ENCODE measurements at regions not wholly inside any gene's neighbourhood (a gene's known extent, or its start where the extent isn't known, plus 50 kb on each side); places are given as distances from the start of the nearest gene placed in this dataset. TPM values are rescaled to one million over a fixed set of nuclear protein-coding genes. Genes with fewer than 3 reads are reported as not detected.
"Not testable (repeated sequence)": the region's sequence is repeated elsewhere in the genome, so short reads cannot be mapped to it uniquely, and the experiment has no call there.

DNA sequence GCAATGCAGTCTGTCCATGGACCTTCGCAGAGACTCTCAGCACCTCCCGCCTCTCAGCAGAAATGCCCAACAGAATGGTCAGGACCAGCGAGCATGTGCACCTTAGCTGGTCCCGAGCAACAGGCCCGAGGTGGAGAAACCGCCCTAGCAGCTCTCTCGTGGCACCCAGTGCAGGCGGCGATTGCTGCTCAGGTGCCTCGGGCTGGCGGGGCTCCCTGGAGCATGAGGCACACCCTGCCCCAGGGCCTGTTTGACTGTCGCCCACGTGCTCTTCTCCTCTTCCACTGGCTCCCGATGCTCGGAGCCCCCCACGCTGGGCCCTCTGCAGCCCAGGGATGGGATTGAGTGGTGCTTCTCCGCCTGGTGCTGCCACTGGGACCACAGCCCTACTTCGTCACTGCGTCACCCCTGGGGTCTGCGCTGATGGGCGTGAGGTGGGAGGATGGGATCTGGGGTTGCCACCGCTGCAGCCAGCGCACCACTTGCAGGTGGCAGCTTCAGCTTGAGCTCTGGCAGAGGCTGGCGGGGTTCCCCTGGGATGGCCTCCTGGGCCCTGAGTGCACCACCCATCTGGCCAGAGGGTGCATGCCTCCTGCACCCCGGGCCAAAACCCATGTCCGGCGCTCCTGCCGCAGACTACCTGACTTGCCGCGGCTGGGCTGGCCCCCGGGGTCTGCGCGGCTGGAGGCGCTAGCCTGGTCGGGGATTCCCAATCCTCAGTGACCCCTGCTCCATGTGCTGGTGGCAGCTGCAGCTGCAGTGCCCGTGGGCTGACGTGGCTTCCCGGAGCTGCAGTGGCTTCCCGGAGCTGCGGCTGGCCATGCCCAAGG is 244.2 kb downstream of the FOXD4L6 start:
- no peaks in the 10 kb centered on the region for H3K36me3 ChIP-seq (ENCODE audit: control insufficient read depth, insufficient read depth, low read length)
- no peaks in the 10 kb centered on the region for H3K27me3 Mint-ChIP-seq (ENCODE audit: insufficient read depth, unreplicated experiment)
- no peaks in the 10 kb centered on the region for H3K4me1 Mint-ChIP-seq (ENCODE audit: low read depth, unreplicated experiment)
- no peak for DNase-seq
- intact Hi-C loops (cut with micrococcal nuclease; ENCODE audit: unreplicated experiment) = no loop called here
- TF ChIP-seq, protein P1, sequence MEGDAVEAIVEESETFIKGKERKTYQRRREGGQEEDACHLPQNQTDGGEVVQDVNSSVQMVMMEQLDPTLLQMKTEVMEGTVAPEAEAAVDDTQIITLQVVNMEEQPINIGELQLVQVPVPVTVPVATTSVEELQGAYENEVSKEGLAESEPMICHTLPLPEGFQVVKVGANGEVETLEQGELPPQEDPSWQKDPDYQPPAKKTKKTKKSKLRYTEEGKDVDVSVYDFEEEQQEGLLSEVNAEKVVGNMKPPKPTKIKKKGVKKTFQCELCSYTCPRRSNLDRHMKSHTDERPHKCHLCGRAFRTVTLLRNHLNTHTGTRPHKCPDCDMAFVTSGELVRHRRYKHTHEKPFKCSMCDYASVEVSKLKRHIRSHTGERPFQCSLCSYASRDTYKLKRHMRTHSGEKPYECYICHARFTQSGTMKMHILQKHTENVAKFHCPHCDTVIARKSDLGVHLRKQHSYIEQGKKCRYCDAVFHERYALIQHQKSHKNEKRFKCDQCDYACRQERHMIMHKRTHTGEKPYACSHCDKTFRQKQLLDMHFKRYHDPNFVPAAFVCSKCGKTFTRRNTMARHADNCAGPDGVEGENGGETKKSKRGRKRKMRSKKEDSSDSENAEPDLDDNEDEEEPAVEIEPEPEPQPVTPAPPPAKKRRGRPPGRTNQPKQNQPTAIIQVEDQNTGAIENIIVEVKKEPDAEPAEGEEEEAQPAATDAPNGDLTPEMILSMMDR (IDR thresholded peaks at IDR 0.05; ENCODE audit: insufficient read depth in 1 of 2, low read depth in 1 of 2, low read length in 1 of 2, severe bottlenecking in 1 of 2, unreplicated experiment in 1 of 2) = no peak
- ChIA-PET CTCF (no interaction called here), POLR2A (no interaction called here)
- H3K9me3 Mint-ChIP-seq (ENCODE audit: unreplicated experiment) = no peaks in the 10 kb centered on the region
- no peaks in the 10 kb centered on the region for H3K9me3 ChIP-seq
- no peak overlapping the region for H3K4me3 ChIP-seq (ENCODE audit: low read depth, low read length)
- H3K4me1 ChIP-seq = no peaks in the 10 kb centered on the region
- no TSS peak for BruUV-seq (replicated peaks)
- no peaks in the 10 kb centered on the region for H3K36me3 Mint-ChIP-seq (ENCODE audit: insufficient read depth, unreplicated experiment)
- H3K27ac Mint-ChIP-seq (ENCODE audit: unreplicated experiment) = no peak overlapping the region
- no peaks in the 10 kb centered on the region for H3K27me3 ChIP-seq (replicated peaks; ENCODE audit: control insufficient read depth, insufficient read depth, low read length)
- H3K4me3 Mint-ChIP-seq (ENCODE audit: unreplicated experiment) = no peak overlapping the region

DNA sequence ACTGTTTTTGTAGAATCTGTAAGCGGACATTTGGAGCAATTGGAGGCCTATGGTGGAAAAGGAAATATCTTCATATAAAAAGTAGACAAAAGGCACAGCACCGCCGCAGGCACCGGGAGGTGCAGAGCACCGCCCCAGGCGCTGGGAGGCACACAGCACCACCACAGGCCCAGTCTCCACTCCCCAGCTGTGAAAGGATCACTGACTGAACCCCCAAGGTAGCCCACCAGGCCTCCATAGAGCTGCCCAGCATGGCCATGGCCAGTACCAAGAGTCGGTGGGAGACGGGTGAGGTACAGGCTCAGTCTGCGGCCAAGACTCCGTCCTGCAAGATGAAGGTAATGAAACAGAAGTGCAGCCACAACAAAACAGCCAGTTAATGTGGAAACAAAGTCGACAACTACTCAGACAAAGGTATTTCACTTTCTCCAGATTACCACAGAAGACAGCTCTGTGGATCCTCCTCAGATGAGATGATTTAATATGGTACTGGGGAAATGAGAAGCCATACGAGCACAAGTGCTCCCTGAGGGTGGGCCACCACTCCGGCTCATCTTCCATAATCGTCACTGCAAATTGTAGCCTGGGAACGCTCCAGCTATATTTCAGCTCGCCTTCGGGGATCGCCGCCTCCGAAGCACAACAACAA is 244.9 kb downstream of the FOXD4L6 start:
- H3K36me3 ChIP-seq (ENCODE audit: control insufficient read depth, insufficient read depth, low read length); H3K4me3 Mint-ChIP-seq (ENCODE audit: unreplicated experiment); H3K27ac Mint-ChIP-seq (ENCODE audit: unreplicated experiment); H3K9me3 ChIP-seq; BruUV-seq (replicated peaks); CTCF ChIA-PET; DNase-seq; H3K36me3 Mint-ChIP-seq (ENCODE audit: insufficient read depth, unreplicated experiment); POLR2A ChIA-PET; H3K27me3 Mint-ChIP-seq (ENCODE audit: insufficient read depth, unreplicated experiment); H3K4me1 Mint-ChIP-seq (ENCODE audit: low read depth, unreplicated experiment); H3K4me3 ChIP-seq (ENCODE audit: low read depth, low read length); H3K9me3 Mint-ChIP-seq (ENCODE audit: unreplicated experiment); H3K4me1 ChIP-seq; intact Hi-C loops (cut with micrococcal nuclease; ENCODE audit: unreplicated experiment); H3K27me3 ChIP-seq (replicated peaks; ENCODE audit: control insufficient read depth, insufficient read depth, low read length): not testable (repeated sequence)

DNA sequence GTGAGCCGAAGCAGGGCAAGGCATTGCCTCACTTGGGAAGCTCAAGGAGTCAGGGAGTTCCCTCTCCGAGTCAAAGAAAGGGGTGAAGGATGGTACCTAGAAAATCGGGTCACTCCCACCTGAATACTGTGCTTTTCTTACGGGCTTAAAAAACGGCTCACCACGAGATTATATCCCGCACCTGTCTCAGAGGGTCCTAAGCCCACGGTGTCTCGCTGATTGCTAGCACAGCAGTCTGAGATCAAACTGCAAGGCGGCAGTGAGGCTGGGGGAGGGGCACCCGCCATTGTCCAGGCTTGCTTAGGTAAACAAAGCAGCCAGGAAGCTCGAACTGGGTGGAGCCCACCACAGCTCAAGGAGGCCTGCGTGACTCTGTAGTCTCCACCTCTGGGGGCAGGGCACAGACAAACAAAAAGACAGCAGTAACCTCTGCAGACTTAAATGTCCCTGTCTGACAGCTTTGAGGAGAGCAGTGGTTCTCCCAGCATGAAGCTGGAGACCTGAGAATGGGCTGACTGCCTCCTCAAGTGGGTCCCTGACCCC is 254.7 kb downstream of the FOXD4L6 start:
- H3K4me1 ChIP-seq; H3K4me3 ChIP-seq (ENCODE audit: low read depth, low read length); H3K36me3 ChIP-seq (ENCODE audit: control insufficient read depth, insufficient read depth, low read length); intact Hi-C loops (cut with micrococcal nuclease; ENCODE audit: unreplicated experiment); POLR2A ChIA-PET; H3K27me3 ChIP-seq (replicated peaks; ENCODE audit: control insufficient read depth, insufficient read depth, low read length); H3K9me3 ChIP-seq; CTCF ChIA-PET; H3K9me3 Mint-ChIP-seq (ENCODE audit: unreplicated experiment); H3K27me3 Mint-ChIP-seq (ENCODE audit: insufficient read depth, unreplicated experiment); H3K4me1 Mint-ChIP-seq (ENCODE audit: low read depth, unreplicated experiment); H3K27ac Mint-ChIP-seq (ENCODE audit: unreplicated experiment); DNase-seq; H3K4me3 Mint-ChIP-seq (ENCODE audit: unreplicated experiment); H3K36me3 Mint-ChIP-seq (ENCODE audit: insufficient read depth, unreplicated experiment); BruUV-seq (replicated peaks): not testable (repeated sequence)

GRCh38 chr9:40868437-40868836 is 260.0 kb downstream of the FOXD4L6 start:
- DNase-seq; H3K27ac Mint-ChIP-seq (ENCODE audit: unreplicated experiment); H3K4me1 ChIP-seq; H3K4me3 ChIP-seq (ENCODE audit: low read depth, low read length); H3K4me1 Mint-ChIP-seq (ENCODE audit: low read depth, unreplicated experiment); H3K36me3 ChIP-seq (ENCODE audit: control insufficient read depth, insufficient read depth, low read length); H3K27me3 ChIP-seq (replicated peaks; ENCODE audit: control insufficient read depth, insufficient read depth, low read length); POLR2A ChIA-PET; CTCF ChIA-PET; H3K27me3 Mint-ChIP-seq (ENCODE audit: insufficient read depth, unreplicated experiment); BruUV-seq (replicated peaks); H3K9me3 ChIP-seq; H3K9me3 Mint-ChIP-seq (ENCODE audit: unreplicated experiment); H3K36me3 Mint-ChIP-seq (ENCODE audit: insufficient read depth, unreplicated experiment); H3K4me3 Mint-ChIP-seq (ENCODE audit: unreplicated experiment); intact Hi-C loops (cut with micrococcal nuclease; ENCODE audit: unreplicated experiment): not testable (repeated sequence)

Small RNA genes in the stretch of these regions (microRNA-seq; reads per million reads assigned to microRNA genes)
- gene MIR1299 = not detected
